ENCODE measurements at regions not wholly inside any gene's neighbourhood (a gene's known extent, or its start where the extent isn't known, plus 50 kb on each side); places are given as distances from the start of the nearest gene placed in this dataset.

- TF ChIP-seq MAX (IDR thresholded peaks at IDR 0.05) (no peak), POLR2A (IDR thresholded peaks at IDR 0.05; ENCODE audit: borderline replicate concordance, extremely low read depth, insufficient read depth, insufficient read length) (no peak), CTCF (IDR thresholded peaks at IDR 0.05 in 2 of 3, conservative IDR thresholded peaks at IDR 0.05 in 1 of 3; ENCODE audit: borderline replicate concordance in 1 of 3, insufficient read depth in 1 of 3, low read depth in 2 of 3, low read length in 2 of 3) (no peak), SP1 (IDR thresholded peaks at IDR 0.05; ENCODE audit: low read depth) (no peak), ZNF274 (IDR thresholded peaks at IDR 0.05; ENCODE audit: low read depth, low read length) (no peak), SIN3A (IDR thresholded peaks at IDR 0.05; ENCODE audit: low read depth) (no peak), ELF1 (IDR thresholded peaks at IDR 0.05; ENCODE audit: borderline replicate concordance, low read depth) (no peak), EZH2phosphoT487 (IDR thresholded peaks at IDR 0.05; ENCODE audit: borderline replicate concordance) (no peak), ATF3 (IDR thresholded peaks at IDR 0.05) (no peak), YY1 (IDR thresholded peaks at IDR 0.05; ENCODE audit: extremely low read depth, insufficient replicate concordance, low read depth, low read length) (no peak)
These were observed 67.1 kb downstream of the ATXN3L start (continued) for GRCh38 chrX:13252726-13253125.

GRCh38 chrX:13250826-13251580 is 68.8 kb downstream of the ATXN3L start:
- Histone ChIP-seq H3K9me3 (ENCODE audit: control insufficient read depth in 1 of 2, insufficient read depth in 1 of 2, low read depth in 1 of 2, low read length in 2 of 2) (no peaks in the 10 kb centered on the region), H3K27me3 (ENCODE audit: insufficient read depth, low read length) (no peaks in the 10 kb centered on the region), H3K36me3 (ENCODE audit: control insufficient read depth in 1 of 2, insufficient read depth in 2 of 2, low read length in 2 of 2) (no peaks in the 10 kb centered on the region), H3K4me1 (ENCODE audit: control insufficient read depth in 1 of 2, insufficient read depth in 2 of 2, low read length in 2 of 2) (peaks cover 0 to 7% of the 10 kb centered on the region in 2 experiments; a peak in 2 of 4 replicates), H4K20me1 (ENCODE audit: insufficient read depth) (no peaks in the 10 kb centered on the region), H3K4me2 (ENCODE audit: low read length) (no peak overlapping the region), H3K27ac (ENCODE audit: low read depth, low read length) (no peak overlapping the region), H3K4me3 (replicated peaks in 1 of 2; ENCODE audit: low read depth in 1 of 2, low read length in 2 of 2) (no peak overlapping the region), H3K9me2 (ENCODE audit: insufficient read depth) (no peaks in the 10 kb centered on the region), H3K79me2 (ENCODE audit: insufficient read depth, low read length) (no peaks in the 10 kb centered on the region), H3K9ac (ENCODE audit: low read length) (no peak overlapping the region), H2AFZ (ENCODE audit: low read depth, low read length, poor library complexity, severe bottlenecking) (no peak overlapping the region)
- no TSS peak for BruUV-seq (replicated peaks)
- intact Hi-C loops (cut with micrococcal nuclease) = no loop called here
- RAD21 ChIA-PET (ENCODE audit: low non-redundant PET in 1 of 2, low total read pairs in 2 of 2, uncharacterized antibody in 2 of 2, unreplicated experiment in 2 of 2) = no interaction called here
- CTCF ChIA-PET = no interaction called here
- ATAC-seq (no peak), DNase-seq (ENCODE audit: low read depth, low spot score) (no peak)
- POLR2A ChIA-PET = no interaction called here
- TF ChIP-seq TCF7L2 (IDR thresholded peaks at IDR 0.05; ENCODE audit: borderline replicate concordance, extremely low read depth, insufficient read depth, insufficient read length) (no peak), REST (IDR thresholded peaks at IDR 0.05; ENCODE audit: low read depth) (no peak), EZH2 (IDR thresholded peaks at IDR 0.05) (no peak), ATF3 (IDR thresholded peaks at IDR 0.05) (no peak), RAD21 (IDR thresholded peaks at IDR 0.05; ENCODE audit: low read depth) (no peak), SP1 (IDR thresholded peaks at IDR 0.05; ENCODE audit: low read depth) (no peak), MAX (IDR thresholded peaks at IDR 0.05) (no peak), YY1 (IDR thresholded peaks at IDR 0.05; ENCODE audit: extremely low read depth, insufficient replicate concordance, low read depth, low read length) (no peak), FOSL1 (IDR thresholded peaks at IDR 0.05; ENCODE audit: low read depth) (no peak), POLR2A (IDR thresholded peaks at IDR 0.05; ENCODE audit: borderline replicate concordance, extremely low read depth, insufficient read depth, insufficient read length) (no peak), EGR1 (IDR thresholded peaks at IDR 0.05; ENCODE audit: low read depth) (no peak), ELF1 (IDR thresholded peaks at IDR 0.05; ENCODE audit: borderline replicate concordance, low read depth) (no peak), SIN3A (IDR thresholded peaks at IDR 0.05; ENCODE audit: low read depth) (no peak), ZFX (IDR thresholded peaks at IDR 0.05) (no peak), JUND (IDR thresholded peaks at IDR 0.05) (no peak)

Measured in HCT116 (cell line).